Trophoblast cell (in vitro differentiated cells and primary cell): ENCODE measurements at regions not wholly inside any gene's neighbourhood (a gene's known extent, or its start where the extent isn't known, plus 50 kb on each side); places are given as distances from the start of the nearest gene placed in this dataset.

Experiments used
- DNase-seq, 2 donors: peaks; one replicate each; pipeline ENCODE4 v3.0.0-alpha.2; 2016
- H2AFZ ChIP-seq: 2 replicates; pipeline ENCODE4 v1.6.1; 2013; ENCODE audit warnings: low read length, moderate library complexity, mild to moderate bottlenecking; ENCODE audit not compliant: insufficient read depth, poor library complexity
- H2AK5ac ChIP-seq: 2 replicates; pipeline ENCODE4 v1.6.1; 2013; ENCODE audit warnings: mild to moderate bottlenecking, low read length
- H2BK120ac ChIP-seq: 2 replicates; pipeline ENCODE4 v1.6.1; 2013; ENCODE audit warnings: low read length, mild to moderate bottlenecking, moderate library complexity; ENCODE audit not compliant: insufficient read depth, poor library complexity
- H2BK12ac ChIP-seq: 2 replicates; pipeline ENCODE4 v1.6.1; 2013; ENCODE audit warnings: mild to moderate bottlenecking, low read length, moderate library complexity
- H2BK5ac ChIP-seq: 2 replicates; pipeline ENCODE4 v1.6.1; 2013; ENCODE audit warnings: low read length, low read depth, moderate library complexity, mild to moderate bottlenecking; ENCODE audit not compliant: poor library complexity
- H3K14ac ChIP-seq: 2 replicates; pipeline ENCODE4 v1.6.1; 2013; ENCODE audit warnings: mild to moderate bottlenecking, low read length
- H3K18ac ChIP-seq: 2 replicates; pipeline ENCODE4 v1.6.1; 2013; ENCODE audit warnings: mild to moderate bottlenecking, low read length
- H3K23ac ChIP-seq: 2 replicates; pipeline ENCODE4 v1.6.1; 2013; ENCODE audit warnings: low read length
- H3K27ac ChIP-seq: 2 replicates; pipeline ENCODE4 v1.5.1; 2013; ENCODE audit warnings: low read depth, mild to moderate bottlenecking, inconsistent platforms, low read length, moderate library complexity
- H3K27me3 ChIP-seq: 2 replicates; pipeline ENCODE4 v1.6.1; 2013; ENCODE audit warnings: inconsistent platforms, mild to moderate bottlenecking, low read length, moderate library complexity; ENCODE audit not compliant: insufficient read depth
- H3K36me3 ChIP-seq, 2 experiments: 1 replicate in 1 of 2; 2 replicates in 1 of 2; pipeline ENCODE4 v1.6.1; 2013; ENCODE audit warnings: low read length in 2 of 2, mild to moderate bottlenecking in 2 of 2, moderate library complexity in 1 of 2; ENCODE audit not compliant: insufficient read depth in 2 of 2, control insufficient read depth in 1 of 2
- H3K4ac ChIP-seq: 2 replicates; pipeline ENCODE4 v1.6.1; 2013; ENCODE audit warnings: low read depth, mild to moderate bottlenecking, low read length, moderate library complexity
- H3K4me1 ChIP-seq, 2 experiments: 1 replicate in 1 of 2; 2 replicates in 1 of 2; pipeline ENCODE4 v1.6.1; 2013; ENCODE audit warnings: low read length in 2 of 2, mild to moderate bottlenecking in 2 of 2, moderate library complexity in 1 of 2; ENCODE audit not compliant: insufficient read depth in 2 of 2, control insufficient read depth in 1 of 2
- H3K4me2 ChIP-seq: 2 replicates; pipeline ENCODE4 v1.6.1; 2013; ENCODE audit warnings: inconsistent platforms, mild to moderate bottlenecking, low read length, moderate library complexity
- H3K4me3 ChIP-seq: 2 replicates; pipeline ENCODE4 v1.5.1; 2013; ENCODE audit warnings: mild to moderate bottlenecking, low read depth, low read length, inconsistent platforms
- H3K79me1 ChIP-seq: one replicate; pipeline ENCODE4 v1.6.1; 2013; ENCODE audit warnings: low read length
- H3K79me2 ChIP-seq: 2 replicates; pipeline ENCODE4 v1.6.1; 2013; ENCODE audit warnings: low read length, mild to moderate bottlenecking; ENCODE audit not compliant: control insufficient read depth, insufficient read depth, poor library complexity
- H3K9ac ChIP-seq: 2 replicates; pipeline ENCODE4 v1.6.1; 2013; ENCODE audit warnings: mild to moderate bottlenecking, low read length
- H3K9me3 ChIP-seq: 2 replicates; pipeline ENCODE4 v1.6.1; 2013; ENCODE audit warnings: low read depth, mild to moderate bottlenecking, control low read depth, inconsistent platforms, low read length; ENCODE audit not compliant: insufficient read depth
- H4K12ac ChIP-seq: 2 replicates; pipeline ENCODE4 v1.6.1; 2013; ENCODE audit warnings: low read depth, mild to moderate bottlenecking, low read length, moderate library complexity
- H4K8ac ChIP-seq: 2 replicates; pipeline ENCODE4 v1.6.1; 2013; ENCODE audit warnings: low read depth, mild to moderate bottlenecking, low read length, moderate library complexity
- H4K91ac ChIP-seq: one replicate; pipeline ENCODE4 v1.6.1; 2013; ENCODE audit warnings: low read depth, mild to moderate bottlenecking, low read length, moderate library complexity
- WGBS: extraction: QIAGEN DNeasy Blood & Tissue Kit; methylation state at CpG from one replicate; pipeline ENCODE4 v1.1.7; 2013; ENCODE audit warnings: missing lambda C conversion rate; ENCODE audit not compliant: insufficient read length, insufficient coverage; ENCODE audit errors: extremely low coverage; 5-methylcytosine and 5-hydroxymethylcytosine counted together

DNA sequence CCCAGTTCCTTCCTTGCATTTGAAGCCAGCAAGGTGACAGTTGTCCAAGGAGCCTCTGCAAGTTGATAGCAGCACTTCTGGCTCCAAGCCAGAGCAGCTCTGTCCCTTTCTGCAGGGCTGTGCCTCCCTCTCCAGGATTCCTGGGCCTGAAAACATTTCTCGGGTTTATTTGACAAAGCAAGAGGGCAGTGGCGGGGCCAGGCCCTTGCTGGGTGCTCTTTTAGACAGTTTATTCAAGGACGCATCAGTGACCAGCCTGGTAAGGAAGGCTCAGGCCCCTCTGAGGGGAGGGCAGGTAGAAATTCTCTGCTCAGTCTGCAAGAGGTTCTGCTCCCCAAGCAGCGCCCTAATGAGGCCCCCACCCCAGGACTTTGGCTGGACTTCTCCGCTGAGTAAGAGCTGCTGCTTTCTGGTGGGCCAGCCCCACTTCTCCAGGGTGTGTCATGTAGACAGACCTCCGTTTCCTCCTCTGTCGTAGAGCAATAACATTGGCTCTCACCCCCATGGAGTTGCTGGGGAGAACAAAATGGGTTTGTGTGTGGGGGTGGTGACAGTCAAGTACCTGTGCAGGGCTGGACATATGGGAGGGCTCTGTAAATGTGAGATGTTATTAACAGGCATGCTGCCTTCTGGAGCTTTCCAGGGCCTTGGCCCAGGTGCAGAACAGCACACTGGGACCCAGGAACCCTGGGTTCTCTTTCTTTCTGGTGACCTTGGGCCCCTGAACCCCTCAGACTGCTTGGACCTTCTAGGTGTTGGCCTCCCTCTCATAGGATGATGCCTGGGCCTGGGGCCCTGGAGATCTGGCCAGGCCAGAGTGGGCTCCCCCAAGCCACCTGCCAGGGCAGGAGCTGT lies 146.2 kb upstream of the TLE3 start:
- H3K9me3 ChIP-seq = no peaks in the 10 kb centered on the region
- H3K36me3 ChIP-seq = no peaks in the 10 kb centered on the region
- H3K27ac ChIP-seq = no peak overlapping the region
- H3K4me2 ChIP-seq = no peak overlapping the region
- no peak overlapping the region for H2BK120ac ChIP-seq
- H3K27me3 ChIP-seq = no peaks in the 10 kb centered on the region
- no peaks in the 10 kb centered on the region for H3K79me1 ChIP-seq
- no peak overlapping the region for H2BK5ac ChIP-seq
- H3K4me1 ChIP-seq = peaks cover 7 to 8% of the 10 kb centered on the region in 2 experiments
- no peak overlapping the region for H3K9ac ChIP-seq
- DNase-seq = no peak
- H4K8ac ChIP-seq = no peak overlapping the region
- H3K4ac ChIP-seq = no peak overlapping the region
- H3K14ac ChIP-seq = no peak overlapping the region
- no peak overlapping the region for H3K23ac ChIP-seq
- no CpG with 5 or more reads among the region's 7 CpGs for WGBS
- no peak overlapping the region for H4K91ac ChIP-seq
- H2BK12ac ChIP-seq = no peak overlapping the region
- H2AK5ac ChIP-seq = no peak overlapping the region
- no peaks in the 10 kb centered on the region for H3K79me2 ChIP-seq
- no peak overlapping the region for H3K4me3 ChIP-seq
- H4K12ac ChIP-seq = no peak overlapping the region
- H2AFZ ChIP-seq = no peak overlapping the region
- no peak overlapping the region for H3K18ac ChIP-seq

DNA sequence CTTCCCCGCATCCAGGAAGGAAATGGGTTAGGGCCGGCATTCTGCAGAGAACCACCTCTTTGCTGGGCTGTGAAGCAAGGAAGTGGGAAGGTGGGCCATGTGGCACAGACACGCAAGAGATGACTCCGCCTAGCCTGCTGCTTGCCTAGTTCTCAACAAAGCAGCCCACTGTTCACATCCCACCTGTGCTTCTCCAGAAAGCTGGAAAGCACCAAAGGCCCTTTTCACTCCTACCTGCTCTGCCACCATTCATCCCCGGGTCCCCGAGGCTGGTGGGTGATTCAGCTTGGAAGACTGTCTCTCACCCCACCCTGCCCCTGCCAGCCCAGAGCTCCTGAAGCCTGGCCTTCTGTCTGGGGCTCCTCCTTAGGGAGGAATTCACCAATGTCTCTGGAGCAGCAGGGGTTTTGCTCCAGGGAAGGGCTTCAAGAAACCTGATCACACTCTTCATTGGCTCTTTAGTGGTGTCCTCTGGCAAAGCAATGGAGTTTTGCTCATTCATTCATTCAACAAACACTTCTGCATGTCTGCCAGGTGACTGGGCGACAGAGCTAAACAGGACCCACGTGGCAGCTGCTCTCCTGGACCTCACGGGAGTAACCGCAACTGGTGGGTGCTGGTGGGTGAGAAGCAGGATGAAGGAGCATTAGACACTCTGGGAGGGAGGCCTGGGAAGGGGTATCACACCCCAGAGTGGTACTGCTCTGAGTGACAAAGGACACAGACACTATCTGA lies 145.4 kb upstream of the TLE3 start:
- Histone ChIP-seq H3K9ac (no peak overlapping the region), H4K8ac (no peak overlapping the region), H4K91ac (no peak overlapping the region), H3K27ac (no peak overlapping the region), H3K79me1 (no peaks in the 10 kb centered on the region), H3K4me3 (no peak overlapping the region), H3K9me3 (no peaks in the 10 kb centered on the region), H2AK5ac (no peak overlapping the region), H2AFZ (no peak overlapping the region), H3K14ac (no peak overlapping the region), H2BK120ac (no peak overlapping the region), H4K12ac (no peak overlapping the region), H3K18ac (no peak overlapping the region), H3K4me2 (no peak overlapping the region), H3K36me3 (no peaks in the 10 kb centered on the region), H3K4ac (no peak overlapping the region), H2BK5ac (no peak overlapping the region), H2BK12ac (no peak overlapping the region), H3K4me1 (peaks cover 2 to 4% of the 10 kb centered on the region in 2 experiments), H3K27me3 (no peaks in the 10 kb centered on the region), H3K79me2 (no peaks in the 10 kb centered on the region), H3K23ac (no peak overlapping the region)
- WGBS = no CpG with 5 or more reads among the region's 10 CpGs
- DNase-seq = peak; percentile 20 to 40

DNA sequence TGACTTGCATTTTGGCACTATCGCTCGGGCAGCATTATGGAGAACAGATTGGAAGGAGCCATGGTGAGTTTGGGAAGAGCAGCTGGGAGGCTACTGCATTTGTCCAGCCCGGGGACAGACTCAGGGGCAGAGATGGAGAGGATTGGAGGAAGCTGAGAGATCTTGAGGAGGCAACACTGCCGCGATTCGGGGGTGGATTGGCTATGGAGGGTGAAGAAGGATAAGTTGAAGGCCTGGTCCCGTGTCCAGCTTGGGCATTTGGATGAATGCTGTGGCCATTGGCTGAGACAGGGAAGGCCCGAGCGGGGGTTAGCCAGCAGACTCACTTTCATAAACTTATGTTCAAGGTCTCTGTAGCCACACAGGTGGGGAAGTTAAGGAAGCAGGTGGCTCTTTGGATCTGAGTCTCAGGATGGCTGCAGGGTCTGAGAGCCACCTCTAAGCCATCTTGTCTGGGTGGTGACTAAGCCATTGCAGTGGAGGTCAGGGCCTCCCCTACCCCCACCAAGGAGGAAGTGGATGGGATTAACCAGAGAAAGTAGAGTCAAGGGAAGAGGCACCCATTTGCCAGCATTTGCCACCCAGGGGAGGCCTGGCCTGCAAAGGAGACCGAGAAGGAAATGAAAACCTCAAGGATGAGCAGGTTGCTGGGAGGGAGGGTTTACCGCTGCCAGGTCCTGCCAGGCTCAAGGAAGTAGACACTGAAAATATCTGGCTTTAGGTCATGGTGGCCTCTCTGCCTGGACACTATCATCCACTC lies 144.0 kb upstream of the TLE3 start:
- Histone ChIP-seq H3K79me2 (no peaks in the 10 kb centered on the region), H3K9ac (no peak overlapping the region), H2AK5ac (no peak overlapping the region), H3K4ac (no peak overlapping the region), H4K91ac (no peak overlapping the region), H3K4me1 (peaks cover 0 to 2% of the 10 kb centered on the region in 2 experiments), H3K36me3 (no peaks in the 10 kb centered on the region), H3K27ac (no peak overlapping the region), H3K79me1 (no peaks in the 10 kb centered on the region), H3K14ac (no peak overlapping the region), H2BK120ac (no peak overlapping the region), H3K4me2 (no peak overlapping the region), H4K12ac (no peak overlapping the region), H3K4me3 (peak overlapping the region; percentile 23), H2AFZ (no peak overlapping the region), H3K27me3 (no peaks in the 10 kb centered on the region), H3K23ac (no peak overlapping the region), H3K18ac (no peak overlapping the region), H2BK12ac (no peak overlapping the region), H2BK5ac (no peak overlapping the region), H4K8ac (no peak overlapping the region), H3K9me3 (no peaks in the 10 kb centered on the region)
- no CpG with 5 or more reads among the region's 11 CpGs for WGBS
- DNase-seq = no peak

DNA sequence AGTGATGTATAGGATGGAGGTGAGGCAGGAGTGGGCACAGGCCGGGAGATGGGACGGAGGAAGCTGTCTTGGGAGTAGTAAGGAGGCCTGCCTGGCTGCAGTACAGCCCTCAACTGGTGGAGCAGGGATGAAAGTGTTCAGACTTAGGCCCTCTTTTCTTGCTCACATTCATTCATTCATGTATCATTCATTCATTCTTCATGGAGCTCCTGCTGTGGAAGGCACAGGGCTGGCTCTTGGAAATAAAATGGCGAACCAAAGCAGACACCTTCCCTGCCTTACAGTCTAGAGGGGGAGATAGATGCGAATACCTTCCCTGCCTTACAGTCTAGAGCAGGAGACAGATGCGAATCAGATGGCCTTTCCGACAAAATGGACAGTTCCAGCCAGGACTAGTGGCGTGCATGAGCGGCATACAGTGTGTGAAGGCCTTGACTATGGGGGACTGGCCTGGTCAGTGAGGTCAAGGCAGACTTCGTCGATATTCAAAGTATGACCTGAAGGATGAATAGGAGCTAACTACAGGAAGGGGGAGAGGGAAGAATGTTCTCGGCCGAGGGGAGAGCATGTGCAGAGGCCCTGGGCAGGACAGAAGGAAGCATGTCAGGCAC lies 143.2 kb upstream of the TLE3 start:
- no peak overlapping the region for H3K4me3 ChIP-seq
- H3K4me2 ChIP-seq = no peak overlapping the region
- H3K18ac ChIP-seq = no peak overlapping the region
- no peak overlapping the region for H4K8ac ChIP-seq
- no peak overlapping the region for H2AK5ac ChIP-seq
- no peak overlapping the region for H2BK5ac ChIP-seq
- H2BK120ac ChIP-seq = no peak overlapping the region
- no peaks in the 10 kb centered on the region for H3K79me1 ChIP-seq
- H3K4me1 ChIP-seq = peaks cover 2 to 4% of the 10 kb centered on the region in 2 experiments
- no peak overlapping the region for H3K4ac ChIP-seq
- H3K9me3 ChIP-seq = peaks cover 1% of the 10 kb centered on the region
- H3K27ac ChIP-seq = no peak overlapping the region
- no CpG with 5 or more reads among the region's 12 CpGs for WGBS
- no peaks in the 10 kb centered on the region for H3K79me2 ChIP-seq
- no peak overlapping the region for H3K9ac ChIP-seq
- H3K27me3 ChIP-seq = no peaks in the 10 kb centered on the region
- H3K14ac ChIP-seq = no peak overlapping the region
- H4K91ac ChIP-seq = no peak overlapping the region
- H4K12ac ChIP-seq = no peak overlapping the region
- no peak overlapping the region for H3K23ac ChIP-seq
- H3K36me3 ChIP-seq = no peaks in the 10 kb centered on the region
- H2AFZ ChIP-seq = no peak overlapping the region
- no peak overlapping the region for H2BK12ac ChIP-seq
- DNase-seq = no peak
